ENCODE measurements at regions not wholly inside any gene's neighbourhood (a gene's known extent, or its start where the extent isn't known, plus 50 kb on each side); places are given as distances from the start of the nearest gene placed in this dataset.
"Not testable (repeated sequence)": the region's sequence is repeated elsewhere in the genome, so short reads cannot be mapped to it uniquely, and the experiment has no call there.

GRCh38 chr5:89087551-89088318 lies 204.8 kb upstream of the MEF2C start:
- no peak for DNase-seq

- no peak for DNase-seq
Observed at GRCh38 chr5:89087128-89087527, 204.1 kb upstream of the MEF2C start.

GRCh38 chr5:89086390-89087086 lies 203.6 kb upstream of the MEF2C start:
- DNase-seq = no peak

- no peak for DNase-seq
Observed at GRCh38 chr5:89083791-89084190, 200.8 kb upstream of the MEF2C start.

GRCh38 chr5:89081360-89081759 lies 198.4 kb upstream of the MEF2C start:
- no peak for DNase-seq

GRCh38 chr5:89080467-89081116 lies 197.6 kb upstream of the MEF2C start:
- DNase-seq = no peak

- no peak for DNase-seq
Observed at GRCh38 chr5:89072842-89073672, 190.1 kb upstream of the MEF2C start.

- DNase-seq = no peak
Observed at GRCh38 chr5:89071941-89072331, 189.0 kb upstream of the MEF2C start.

GRCh38 chr5:89071101-89071940 lies 188.3 kb upstream of the MEF2C start:
- DNase-seq = no peak

GRCh38 chr5:89069591-89069990 lies 186.6 kb upstream of the MEF2C start:
- no peak for DNase-seq

- no peak for DNase-seq
Observed at GRCh38 chr5:89067362-89067761, 184.4 kb upstream of the MEF2C start.

GRCh38 chr5:89065919-89066318 lies 182.9 kb upstream of the MEF2C start:
- no peak for DNase-seq

- no peak for DNase-seq
Observed at GRCh38 chr5:89064736-89065135, 181.8 kb upstream of the MEF2C start.

- no peak for DNase-seq
Observed at GRCh38 chr5:89064054-89064453, 181.1 kb upstream of the MEF2C start.

GRCh38 chr5:89060768-89061167 lies 177.8 kb upstream of the MEF2C start:
- no peak for DNase-seq

GRCh38 chr5:89059274-89059673 lies 176.3 kb upstream of the MEF2C start:
- no peak for DNase-seq

GRCh38 chr5:89055695-89056085 lies 172.7 kb upstream of the MEF2C start:
- no peak for DNase-seq

GRCh38 chr5:89055015-89055694 lies 172.2 kb upstream of the MEF2C start:
- no peak for DNase-seq

GRCh38 chr5:89053547-89053946 lies 170.6 kb upstream of the MEF2C start:
- no peak for DNase-seq

- not testable (repeated sequence) for DNase-seq
Observed at GRCh38 chr5:89050062-89050461, 167.1 kb upstream of the MEF2C start.

GRCh38 chr5:89047571-89047970 lies 164.6 kb upstream of the MEF2C start:
- DNase-seq = no peak

GRCh38 chr5:89045216-89045615 lies 162.2 kb upstream of the MEF2C start:
- DNase-seq = no peak
